ENCODE measurements at regions not wholly inside any gene's neighbourhood (a gene's known extent, or its start where the extent isn't known, plus 50 kb on each side); places are given as distances from the start of the nearest gene placed in this dataset.
A peak's percentile ranks its signal among the peaks of the same experiment; 100 is the strongest.

GRCh38 chr18:25561918-25562317 is 210.0 kb upstream of the ZNF521 start:
- Histone ChIP-seq H3K9me1 (ENCODE audit: control insufficient read depth, extremely low read depth, insufficient read depth, low read length) (no peaks in the 10 kb centered on the region), H3K9me3 (ENCODE audit: control insufficient read depth, low read depth, low read length) (no peaks in the 10 kb centered on the region), H3K36me3 (ENCODE audit: control insufficient read depth in 2 of 2, extremely low read depth in 1 of 2, insufficient read depth in 2 of 2, low read length in 2 of 2) (no peaks in the 10 kb centered on the region), H3K4me1 (ENCODE audit: control insufficient read depth, extremely low read depth, insufficient read depth, low read length) (no peaks in the 10 kb centered on the region), H3K79me2 (ENCODE audit: control insufficient read depth, insufficient read depth, low read length) (no peaks in the 10 kb centered on the region), H3K27ac (ENCODE audit: control insufficient read depth, insufficient read depth, low read length) (no peak overlapping the region), H2AFZ (ENCODE audit: control insufficient read depth, low read length) (no peak overlapping the region), H3K27me3 (ENCODE audit: control insufficient read depth, extremely low read depth, insufficient read depth, low read length) (no peaks in the 10 kb centered on the region), H3K4me3 (ENCODE audit: control insufficient read depth in 2 of 3, extremely low read depth in 1 of 3, insufficient read depth in 2 of 3, low read depth in 1 of 3, low read length in 3 of 3) (no peak overlapping the region), H3K9ac (ENCODE audit: control insufficient read depth, extremely low read depth, insufficient read depth, low read length) (no peak overlapping the region), H4K20me1 (ENCODE audit: control insufficient read depth, extremely low read depth, insufficient read depth, low read length) (no peaks in the 10 kb centered on the region), H3K4me2 (ENCODE audit: control insufficient read depth, extremely low read depth, insufficient read depth, low read depth, low read length) (no peak overlapping the region)
- FAIRE-seq, result no peak
- TF ChIP-seq CTCF (optimal IDR thresholded peaks at IDR 0.05 in 1 of 3, IDR thresholded peaks at IDR 0.05 in 1 of 3, conservative IDR thresholded peaks at IDR 0.05 in 1 of 3; ENCODE audit: extremely low read depth in 1 of 3, insufficient read depth in 2 of 3, low read length in 3 of 3) (peak in 1 of 3 experiments; percentile 30), EZH2 (IDR thresholded peaks at IDR 0.05; ENCODE audit: low read length) (no peak)
- dilution Hi-C loops (cut with MboI; ENCODE audit: extremely low pct_ligation_motif_present, low sequenced_read_pairs), result no loop called here
- DNase-seq (ENCODE audit: low read depth, low spot score), result no peak

GRCh38 chr18:25560369-25560768 is 208.4 kb upstream of the ZNF521 start:
- Histone ChIP-seq H3K9me1 (ENCODE audit: control insufficient read depth, extremely low read depth, insufficient read depth, low read length) (no peaks in the 10 kb centered on the region), H3K27ac (ENCODE audit: control insufficient read depth, insufficient read depth, low read length) (no peak overlapping the region), H4K20me1 (ENCODE audit: control insufficient read depth, extremely low read depth, insufficient read depth, low read length) (no peaks in the 10 kb centered on the region), H3K79me2 (ENCODE audit: control insufficient read depth, insufficient read depth, low read length) (no peaks in the 10 kb centered on the region), H3K27me3 (ENCODE audit: control insufficient read depth, extremely low read depth, insufficient read depth, low read length) (no peaks in the 10 kb centered on the region), H3K36me3 (ENCODE audit: control insufficient read depth in 2 of 2, extremely low read depth in 1 of 2, insufficient read depth in 2 of 2, low read length in 2 of 2) (no peaks in the 10 kb centered on the region), H2AFZ (ENCODE audit: control insufficient read depth, low read length) (no peak overlapping the region), H3K9me3 (ENCODE audit: control insufficient read depth, low read depth, low read length) (no peaks in the 10 kb centered on the region), H3K9ac (ENCODE audit: control insufficient read depth, extremely low read depth, insufficient read depth, low read length) (no peak overlapping the region), H3K4me1 (ENCODE audit: control insufficient read depth, extremely low read depth, insufficient read depth, low read length) (no peaks in the 10 kb centered on the region), H3K4me3 (ENCODE audit: control insufficient read depth in 2 of 3, extremely low read depth in 1 of 3, insufficient read depth in 2 of 3, low read depth in 1 of 3, low read length in 3 of 3) (no peak overlapping the region), H3K4me2 (ENCODE audit: control insufficient read depth, extremely low read depth, insufficient read depth, low read depth, low read length) (no peak overlapping the region)
- no peak for FAIRE-seq
- DNase-seq (ENCODE audit: low read depth, low spot score), result no peak
- dilution Hi-C loops (cut with MboI; ENCODE audit: extremely low pct_ligation_motif_present, low sequenced_read_pairs), result no loop called here
- no peak for TF ChIP-seq CTCF (optimal IDR thresholded peaks at IDR 0.05 in 1 of 3, IDR thresholded peaks at IDR 0.05 in 1 of 3, conservative IDR thresholded peaks at IDR 0.05 in 1 of 3; ENCODE audit: extremely low read depth in 1 of 3, insufficient read depth in 2 of 3, low read length in 3 of 3)

Measured in keratinocyte (primary cell).